Astrocyte (in vitro differentiated cells and primary cell): ENCODE measurements at regions not wholly inside any gene's neighbourhood (a gene's known extent, or its start where the extent isn't known, plus 50 kb on each side); places are given as distances from the start of the nearest gene placed in this dataset.

Experiments used
- DNase-seq: peaks from one replicate; pipeline ENCODE4 v3.0.0-alpha.2; 2010; ENCODE audit warnings: low read depth
- FAIRE-seq: peaks from 2 replicates; lab custom pipeline; 2011; peaks lifted over from hg19 to GRCh38; lab: Jason Lieb, UNC
- H2AFZ ChIP-seq: 2 replicates; pipeline ENCODE4 v1.6.0; 2012; ENCODE audit warnings: low read depth, low read length, inconsistent platforms
- H3K27ac ChIP-seq: 2 replicates; pipeline ENCODE4 v1.5.1; 2011; ENCODE audit warnings: low read depth, low read length, inconsistent platforms
- H3K27me3 ChIP-seq: 2 replicates; pipeline ENCODE4 v1.6.0; 2011; ENCODE audit warnings: low read length, inconsistent platforms; ENCODE audit not compliant: insufficient read depth
- H3K36me3 ChIP-seq: 2 replicates; pipeline ENCODE4 v1.5.1; 2011; ENCODE audit warnings: low read length, inconsistent platforms; ENCODE audit not compliant: insufficient read depth
- H3K4me1 ChIP-seq: 2 replicates; pipeline ENCODE4 v1.5.1; 2011; ENCODE audit warnings: low read length, inconsistent platforms; ENCODE audit not compliant: insufficient read depth
- H3K4me2 ChIP-seq: 2 replicates; pipeline ENCODE4 v1.6.0; 2012; ENCODE audit warnings: low read length, inconsistent platforms
- H3K4me3 ChIP-seq: 2 replicates; pipeline ENCODE4 v1.5.1; 2011; ENCODE audit warnings: low read depth, mild to moderate bottlenecking, low read length, inconsistent platforms; ENCODE audit not compliant: insufficient read depth
- H3K79me2 ChIP-seq: 2 replicates; pipeline ENCODE4 v1.6.0; 2012; ENCODE audit warnings: mild to moderate bottlenecking, low read length, inconsistent platforms; ENCODE audit not compliant: insufficient read depth
- H3K9ac ChIP-seq: 2 replicates; pipeline ENCODE4 v1.6.0; 2012; ENCODE audit warnings: mild to moderate bottlenecking, low read length, inconsistent platforms
- H3K9me3 ChIP-seq: 2 replicates; pipeline ENCODE4 v1.5.1; 2012; ENCODE audit warnings: low read depth, mild to moderate bottlenecking, low read length, inconsistent platforms; ENCODE audit not compliant: insufficient read depth
- H4K20me1 ChIP-seq: 2 replicates; pipeline ENCODE4 v1.6.0; 2012; ENCODE audit warnings: low read length, inconsistent platforms; ENCODE audit not compliant: insufficient read depth
- H3K27ac Mint-ChIP-seq: one replicate; pipeline ENCODE4 v1.8.0; 2021; ENCODE audit warnings: mild to moderate bottlenecking, mixed read lengths; ENCODE audit not compliant: unreplicated experiment
- H3K27me3 Mint-ChIP-seq: one replicate; pipeline ENCODE4 v1.8.0; 2021; ENCODE audit warnings: low read depth, mixed read lengths; ENCODE audit not compliant: unreplicated experiment
- H3K36me3 Mint-ChIP-seq: one replicate; pipeline ENCODE4 v1.8.0; 2021; ENCODE audit warnings: low read depth, mixed read lengths; ENCODE audit not compliant: unreplicated experiment
- H3K4me1 Mint-ChIP-seq: one replicate; pipeline ENCODE4 v1.8.0; 2021; ENCODE audit warnings: low read depth, mixed read lengths; ENCODE audit not compliant: unreplicated experiment
- H3K4me3 Mint-ChIP-seq: one replicate; pipeline ENCODE4 v1.8.0; 2021; ENCODE audit warnings: mild to moderate bottlenecking, moderate library complexity, mixed read lengths; ENCODE audit not compliant: unreplicated experiment
- H3K9me3 Mint-ChIP-seq: one replicate; pipeline ENCODE4 v1.8.0; 2021; ENCODE audit warnings: mild to moderate bottlenecking, mixed read lengths; ENCODE audit not compliant: unreplicated experiment
- CTCF ChIP-seq: IDR thresholded peaks from 2 replicates; pipeline ENCODE4 v1.5.1; 2011; ENCODE audit warnings: low read depth, mild to moderate bottlenecking, inconsistent platforms, low read length, moderate library complexity; ENCODE audit not compliant: insufficient read depth
- EZH2 ChIP-seq: IDR thresholded peaks from 2 replicates; pipeline ENCODE4 v1.6.1; 2012; ENCODE audit warnings: mild to moderate bottlenecking, low read length, inconsistent platforms; ENCODE audit not compliant: insufficient read depth

GRCh38 chr2:226017107-226017506 lies 617.6 kb downstream of the NYAP2 start:
- no peak for FAIRE-seq

GRCh38 chr2:226011716-226012450 lies 612.4 kb downstream of the NYAP2 start:
- FAIRE-seq: no peak

More at GRCh38 chr2:226017107-226017506, 617.6 kb downstream of the NYAP2 start:
- Mint-ChIP-seq H3K4me1 (peaks cover 7% of the 10 kb centered on the region), H3K27me3 (no peaks in the 10 kb centered on the region), H3K9me3 (peaks cover 5% of the 10 kb centered on the region), H3K36me3 (no peaks in the 10 kb centered on the region), H3K27ac (no peak overlapping the region), H3K4me3 (no peak overlapping the region)
- no peak overlapping the region for H3K4me3 ChIP-seq
- H3K4me1 ChIP-seq: no peaks in the 10 kb centered on the region
- no peaks in the 10 kb centered on the region for H3K9me3 ChIP-seq
- no peaks in the 10 kb centered on the region for H3K79me2 ChIP-seq
- no peak for TF ChIP-seq EZH2
- TF ChIP-seq CTCF: no peak
- H3K27ac ChIP-seq: no peak overlapping the region
- no peaks in the 10 kb centered on the region for H3K27me3 ChIP-seq
- no peak overlapping the region for H3K4me2 ChIP-seq
- H3K36me3 ChIP-seq: no peaks in the 10 kb centered on the region
- H4K20me1 ChIP-seq: no peaks in the 10 kb centered on the region
- no peak overlapping the region for H3K9ac ChIP-seq
- no peak for DNase-seq
- H2AFZ ChIP-seq: no peak overlapping the region

More at GRCh38 chr2:226011716-226012450, 612.4 kb downstream of the NYAP2 start:
- H3K27ac Mint-ChIP-seq: no peak overlapping the region
- Histone ChIP-seq H3K9me3 (no peaks in the 10 kb centered on the region), H3K4me2 (peak overlapping the region; percentile 47), H3K9ac (no peak overlapping the region), H3K27me3 (no peaks in the 10 kb centered on the region), H3K79me2 (no peaks in the 10 kb centered on the region), H2AFZ (peak overlapping the region; percentile 50), H4K20me1 (no peaks in the 10 kb centered on the region), H3K4me1 (no peaks in the 10 kb centered on the region), H3K4me3 (no peak overlapping the region), H3K27ac (no peak overlapping the region), H3K36me3 (no peaks in the 10 kb centered on the region)
- no peaks in the 10 kb centered on the region for H3K36me3 Mint-ChIP-seq
- H3K27me3 Mint-ChIP-seq: no peaks in the 10 kb centered on the region
- H3K4me1 Mint-ChIP-seq: peaks cover 7% of the 10 kb centered on the region
- DNase-seq: no peak
- peaks cover 2% of the 10 kb centered on the region for H3K9me3 Mint-ChIP-seq
- no peak for TF ChIP-seq CTCF
- no peak for TF ChIP-seq EZH2
- no peak overlapping the region for H3K4me3 Mint-ChIP-seq
